CD4-positive, alpha-beta T cell (primary cell): ENCODE measurements at regions not wholly inside any gene's neighbourhood (a gene's known extent, or its start where the extent isn't known, plus 50 kb on each side); places are given as distances from the start of the nearest gene placed in this dataset.

Experiments
- ATAC-seq: fragments of 200-7000 bp; cut with Tn5 transposase; one replicate; pipeline ENCODE4 v1.10.0; 2022; ENCODE audit warnings: mild to moderate bottlenecking; ENCODE audit not compliant: poor library complexity
- CTCF ChIA-PET: fragments of 350-600 bp; sonication (Branson Sonifier 250); formaldehyde crosslinking; loops from one replicate; lab custom pipeline; 2021; ENCODE audit warnings: antibody characterized with exemption, inconsistent platforms; lab: Charles Lee
- POLR2A ChIA-PET: fragments of 350-600 bp; sonication (Branson Sonifier 250); formaldehyde crosslinking; loops from one replicate; lab custom pipeline; 2021; ENCODE audit warnings: antibody characterized with exemption, inconsistent platforms; lab: Charles Lee
- DNase-seq, 14 experiments: peaks; one replicate each; pipeline ENCODE4 v3.0.0-alpha.2; 2013 to 2020; ENCODE audit warnings: mixed read lengths in 2 of 14
- H3K27ac ChIP-seq, 2 donors: one replicate each; pipeline versions ENCODE4 v1.5.1 to v1.7.0; 2013; ENCODE audit warnings: low read length in 2 of 2, low read depth in 1 of 2, mild to moderate bottlenecking in 1 of 2
- H3K27me3 ChIP-seq, 2 experiments: 1 replicate in 1 of 2; 2 replicates in 1 of 2; pipeline versions ENCODE4 v1.6.1 to v1.7.0; 2013; ENCODE audit warnings: low read length in 2 of 2, control low read depth in 1 of 2, mild to moderate bottlenecking in 1 of 2, moderate library complexity in 1 of 2; ENCODE audit not compliant: insufficient read depth in 2 of 2, control insufficient read depth in 1 of 2
- H3K36me3 ChIP-seq: one replicate; pipeline ENCODE4 v1.6.1; 2013; ENCODE audit warnings: low read length, control low read depth; ENCODE audit not compliant: insufficient read depth
- H3K4me1 ChIP-seq: one replicate; pipeline ENCODE4 v1.6.1; 2013; ENCODE audit warnings: low read length, control low read depth; ENCODE audit not compliant: insufficient read depth
- H3K4me3 ChIP-seq: one replicate; pipeline ENCODE4 v1.5.1; 2013; ENCODE audit warnings: mild to moderate bottlenecking, low read length, moderate library complexity
- H3K9me3 ChIP-seq, 2 experiments: 1 replicate in 1 of 2; 2 replicates in 1 of 2; pipeline versions ENCODE4 v1.6.1 to v1.7.0; 2013; ENCODE audit warnings: low read length in 2 of 2, mild to moderate bottlenecking in 2 of 2, control low read depth in 1 of 2, moderate library complexity in 1 of 2; ENCODE audit not compliant: control insufficient read depth in 1 of 2, insufficient read depth in 1 of 2
- H3K27ac Mint-ChIP-seq: one replicate; pipeline ENCODE4 v1.8.0; 2020; ENCODE audit warnings: mixed read lengths
- H3K27me3 Mint-ChIP-seq: one replicate; pipeline ENCODE4 v1.8.0; 2021; ENCODE audit warnings: mixed read lengths
- H3K36me3 Mint-ChIP-seq: one replicate; pipeline ENCODE4 v1.8.0; 2021; ENCODE audit warnings: low read depth, mixed read lengths
- H3K4me1 Mint-ChIP-seq: one replicate; pipeline ENCODE4 v1.8.0; 2021; ENCODE audit warnings: low read depth, mixed read lengths
- H3K4me3 Mint-ChIP-seq: one replicate; pipeline ENCODE4 v1.8.0; 2020; ENCODE audit warnings: mild to moderate bottlenecking, mixed read lengths
- H3K9me3 Mint-ChIP-seq: one replicate; pipeline ENCODE4 v1.8.0; 2020; ENCODE audit warnings: mixed read lengths
- intact Hi-C, 2 experiments: fragments of 100-400 bp; cut with DNase I in 1 of 2; cut with micrococcal nuclease in 1 of 2; formaldehyde crosslinking; loops; one replicate each; pipeline versions ENCODE4 v1.15.1 to v1.9.0; 2023 to 2025; cut with DNase I, micrococcal nuclease
- TF ChIP-seq, protein P1 (sequence below): fragments of 200-600 bp; IDR thresholded peaks from one replicate; pipeline ENCODE4 v1.8.0; 2022; ENCODE audit warnings: antibody characterized with exemption, mild to moderate bottlenecking

DNA sequence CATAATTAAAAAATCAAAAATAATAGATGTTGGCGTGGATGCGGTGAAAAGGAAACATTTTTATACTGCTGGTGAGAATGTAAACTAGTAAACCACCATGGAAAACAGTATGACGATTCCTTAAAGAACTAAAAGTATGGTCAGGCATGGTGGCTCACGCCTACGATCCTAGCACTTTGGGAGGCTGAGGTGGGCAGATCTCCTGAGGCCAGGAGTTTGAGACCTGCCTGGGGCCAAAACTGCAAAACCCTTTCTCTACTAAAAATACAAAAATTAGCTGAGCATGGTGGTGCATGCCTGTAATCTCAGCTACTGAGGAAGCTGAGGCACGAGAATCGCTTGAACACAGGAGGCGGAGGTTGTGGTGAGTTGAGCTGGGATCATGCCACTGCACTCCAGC is 195.7 kb upstream of the BMP4 start:
- Histone ChIP-seq H3K27me3 (no peaks in the 10 kb centered on the region), H3K9me3 (peaks cover 0 to 2% of the 10 kb centered on the region in 2 experiments), H3K36me3 (no peaks in the 10 kb centered on the region), H3K4me3 (no peak overlapping the region), H3K27ac (no peak overlapping the region), H3K4me1 (no peaks in the 10 kb centered on the region)
- DNase-seq, result no peak
- Mint-ChIP-seq H3K36me3 (no peaks in the 10 kb centered on the region), H3K9me3 (peaks cover 11% of the 10 kb centered on the region), H3K4me1 (no peaks in the 10 kb centered on the region), H3K27me3 (no peaks in the 10 kb centered on the region), H3K4me3 (no peak overlapping the region), H3K27ac (no peak overlapping the region)
- ChIA-PET CTCF (interaction anchor here (0.6 kb wide), 1 partner anchor 10 kb away, joined by 4 read pairs; no protein-coding TSS in a partner anchor), POLR2A (no interaction called here)
- TF ChIP-seq, protein P1, sequence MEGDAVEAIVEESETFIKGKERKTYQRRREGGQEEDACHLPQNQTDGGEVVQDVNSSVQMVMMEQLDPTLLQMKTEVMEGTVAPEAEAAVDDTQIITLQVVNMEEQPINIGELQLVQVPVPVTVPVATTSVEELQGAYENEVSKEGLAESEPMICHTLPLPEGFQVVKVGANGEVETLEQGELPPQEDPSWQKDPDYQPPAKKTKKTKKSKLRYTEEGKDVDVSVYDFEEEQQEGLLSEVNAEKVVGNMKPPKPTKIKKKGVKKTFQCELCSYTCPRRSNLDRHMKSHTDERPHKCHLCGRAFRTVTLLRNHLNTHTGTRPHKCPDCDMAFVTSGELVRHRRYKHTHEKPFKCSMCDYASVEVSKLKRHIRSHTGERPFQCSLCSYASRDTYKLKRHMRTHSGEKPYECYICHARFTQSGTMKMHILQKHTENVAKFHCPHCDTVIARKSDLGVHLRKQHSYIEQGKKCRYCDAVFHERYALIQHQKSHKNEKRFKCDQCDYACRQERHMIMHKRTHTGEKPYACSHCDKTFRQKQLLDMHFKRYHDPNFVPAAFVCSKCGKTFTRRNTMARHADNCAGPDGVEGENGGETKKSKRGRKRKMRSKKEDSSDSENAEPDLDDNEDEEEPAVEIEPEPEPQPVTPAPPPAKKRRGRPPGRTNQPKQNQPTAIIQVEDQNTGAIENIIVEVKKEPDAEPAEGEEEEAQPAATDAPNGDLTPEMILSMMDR, result no peak
- no peak for ATAC-seq
- intact Hi-C loops, result no loop called here

DNA sequence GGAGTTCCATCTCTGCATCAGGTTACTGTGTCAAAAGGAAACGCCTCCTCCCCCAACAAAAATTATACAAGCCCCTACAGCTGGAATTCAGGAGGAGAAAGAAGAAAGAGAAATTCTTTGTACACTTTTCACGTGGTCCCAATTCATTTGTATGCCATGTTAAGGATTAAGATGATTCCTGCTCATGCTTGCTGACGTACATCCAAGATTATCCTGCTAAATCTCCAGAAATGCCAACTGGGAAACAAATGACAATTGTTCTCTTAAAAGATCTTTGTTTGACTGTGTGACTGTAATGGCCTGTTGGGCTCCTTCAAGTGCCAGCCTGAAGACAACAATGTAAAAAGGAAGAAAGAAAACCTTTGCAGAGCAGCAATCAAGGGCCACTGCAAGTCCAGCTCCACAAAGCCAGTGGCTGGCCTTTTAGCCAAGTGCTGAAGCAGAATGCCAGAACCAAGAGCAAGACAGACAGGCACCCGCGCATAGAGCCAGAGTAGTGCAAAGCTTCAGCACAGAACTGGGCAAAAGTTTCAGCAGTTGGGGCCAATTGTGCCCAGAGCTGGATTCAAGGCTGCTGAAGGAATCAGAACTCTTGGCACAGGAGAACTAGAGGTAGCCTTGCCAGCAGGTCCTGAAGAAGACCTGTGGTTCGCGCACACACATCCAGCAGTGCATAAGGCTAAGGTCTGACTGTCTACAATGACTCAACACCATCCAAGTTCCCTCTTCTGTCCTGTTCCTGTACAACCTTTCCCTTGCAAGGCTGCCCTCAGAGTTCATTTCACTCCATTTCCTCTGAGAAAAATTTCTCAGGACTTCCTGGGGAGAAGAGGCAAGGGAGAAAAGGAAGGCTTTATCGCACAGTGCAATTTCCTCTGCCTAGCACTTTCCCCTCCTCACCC is 209.7 kb upstream of the BMP4 start:
- TF ChIP-seq, protein P1, result no peak
- Histone ChIP-seq H3K27me3 (peaks cover 10 to 25% of the 10 kb centered on the region in 2 experiments), H3K9me3 (no peaks in the 10 kb centered on the region), H3K36me3 (no peaks in the 10 kb centered on the region), H3K4me3 (no peak overlapping the region), H3K4me1 (no peaks in the 10 kb centered on the region), H3K27ac (no peak overlapping the region)
- no peak overlapping the region for H3K27ac Mint-ChIP-seq
- no peaks in the 10 kb centered on the region for H3K36me3 Mint-ChIP-seq
- DNase-seq (no peak), ATAC-seq (no peak)
- ChIA-PET POLR2A (no interaction called here), CTCF (no interaction called here)
- no peaks in the 10 kb centered on the region for H3K9me3 Mint-ChIP-seq
- no peak overlapping the region for H3K4me3 Mint-ChIP-seq
- H3K27me3 Mint-ChIP-seq, result peaks cover 48% of the 10 kb centered on the region
- no peaks in the 10 kb centered on the region for H3K4me1 Mint-ChIP-seq
- intact Hi-C loops, result no loop called here

DNA sequence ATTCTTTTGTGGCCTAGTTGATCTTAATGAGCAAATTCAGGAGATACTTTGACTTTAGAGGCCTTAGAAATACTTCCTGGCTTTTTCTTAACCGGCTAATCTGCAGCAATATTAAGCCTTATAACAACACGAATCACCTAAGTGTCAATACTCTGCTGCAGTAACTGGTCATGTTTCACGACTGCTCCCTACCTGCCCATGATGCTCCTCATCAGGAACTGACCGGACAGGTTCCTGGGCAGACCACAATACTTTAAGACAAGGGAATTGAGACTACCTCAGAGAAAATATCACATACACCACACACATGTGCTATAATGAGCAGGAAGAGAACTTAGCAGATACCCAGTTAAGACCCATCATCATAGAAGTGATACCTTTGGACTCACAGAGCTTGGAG is 211.9 kb upstream of the BMP4 start:
- Mint-ChIP-seq H3K4me3 (no peak overlapping the region), H3K27ac (no peak overlapping the region), H3K9me3 (no peaks in the 10 kb centered on the region), H3K27me3 (peaks cover 38% of the 10 kb centered on the region), H3K4me1 (peaks cover 4% of the 10 kb centered on the region), H3K36me3 (no peaks in the 10 kb centered on the region)
- ATAC-seq (no peak), DNase-seq (no peak)
- Histone ChIP-seq H3K4me3 (no peak overlapping the region), H3K9me3 (no peaks in the 10 kb centered on the region), H3K4me1 (no peaks in the 10 kb centered on the region), H3K27me3 (peaks cover 0 to 15% of the 10 kb centered on the region in 2 experiments), H3K27ac (no peak overlapping the region), H3K36me3 (no peaks in the 10 kb centered on the region)
- TF ChIP-seq, protein P1, result no peak
- intact Hi-C loops, result no loop called here
- ChIA-PET POLR2A (no interaction called here), CTCF (no interaction called here)
